GM12878 (cell line): ENCODE measurements at regions not wholly inside any gene's neighbourhood (a gene's known extent, or its start where the extent isn't known, plus 50 kb on each side); places are given as distances from the start of the nearest gene placed in this dataset.

Experiments used
- ESRRA ChIP-seq: IDR thresholded peaks from 2 replicates; pipeline ENCODE4 v1.6.1; 2012; ENCODE audit warnings: mild to moderate bottlenecking, low read length, improper control_type of control experiment
- HDAC6 ChIP-seq: fragments of 200-600 bp; sonication (generic); IDR thresholded peaks from one replicate; pipeline ENCODE4 v1.8.0; 2017; ENCODE audit warnings: antibody characterized with exemption; ENCODE audit not compliant: unreplicated experiment
- JUND ChIP-seq: IDR thresholded peaks from 2 replicates; pipeline ENCODE4 v1.6.1; 2012; ENCODE audit warnings: low read depth, mild to moderate bottlenecking, low read length, improper control_type of control experiment, moderate library complexity
- POLR2A ChIP-seq: IDR thresholded peaks from 2 replicates; pipeline ENCODE4 v1.6.1; 2011; ENCODE audit warnings: low read depth, mild to moderate bottlenecking, low read length
- POLR2AphosphoS2 ChIP-seq: IDR thresholded peaks from 2 replicates; pipeline ENCODE4 v1.6.1; 2011; ENCODE audit warnings: low read depth, mild to moderate bottlenecking, low read length, improper control_type of control experiment, moderate library complexity
- POLR2AphosphoS5 ChIP-seq: IDR thresholded peaks from 2 replicates; pipeline ENCODE4 v1.6.1; 2011; ENCODE audit warnings: mild to moderate bottlenecking, low read length, inconsistent platforms
- POU2F2 ChIP-seq: IDR thresholded peaks from 3 replicates; pipeline ENCODE4 v1.6.1; 2011; ENCODE audit warnings: low read depth, mild to moderate bottlenecking, low read length, borderline replicate concordance
- YY1 ChIP-seq: IDR thresholded peaks from 2 replicates; pipeline ENCODE4 v1.6.1; 2011; ENCODE audit warnings: low read depth, mild to moderate bottlenecking, low read length
- ZNF217 ChIP-seq: fragments of 450-650 bp; IDR thresholded peaks from 2 replicates; pipeline ENCODE4 v1.6.1; 2017; ENCODE audit warnings: antibody characterized with exemption, mild to moderate bottlenecking
- ZNF274 ChIP-seq: IDR thresholded peaks from one replicate; pipeline ENCODE4 v1.8.0; 2011; ENCODE audit not compliant: insufficient read length, insufficient read depth
- TF ChIP-seq, protein P1 (sequence below), 3 experiments: IDR thresholded peaks in 2 of 3; conservative IDR thresholded peaks in 1 of 3; 2 replicates each; pipeline ENCODE4 v1.5.1; 2011; ENCODE audit warnings: low read depth in 3 of 3, low read length in 3 of 3, mild to moderate bottlenecking in 3 of 3, control low read depth in 2 of 3, moderate library complexity in 2 of 3, inconsistent platforms in 1 of 3, mixed read lengths in 1 of 3; ENCODE audit not compliant: control insufficient read depth in 2 of 3, insufficient read depth in 1 of 3; ENCODE audit errors: extremely low read depth in 1 of 3
- TF ChIP-seq, protein P2 (sequence below): IDR thresholded peaks from 2 replicates; pipeline ENCODE4 v1.6.1; 2012; ENCODE audit warnings: low read depth, low read length, improper control_type of control experiment
- TF ChIP-seq, protein P3 (sequence below): IDR thresholded peaks from 2 replicates; pipeline ENCODE4 v1.6.1; 2011; ENCODE audit warnings: borderline replicate concordance, low read depth, mild to moderate bottlenecking, moderate library complexity, low read length; ENCODE audit not compliant: insufficient read depth, poor library complexity, severe bottlenecking

DNA sequence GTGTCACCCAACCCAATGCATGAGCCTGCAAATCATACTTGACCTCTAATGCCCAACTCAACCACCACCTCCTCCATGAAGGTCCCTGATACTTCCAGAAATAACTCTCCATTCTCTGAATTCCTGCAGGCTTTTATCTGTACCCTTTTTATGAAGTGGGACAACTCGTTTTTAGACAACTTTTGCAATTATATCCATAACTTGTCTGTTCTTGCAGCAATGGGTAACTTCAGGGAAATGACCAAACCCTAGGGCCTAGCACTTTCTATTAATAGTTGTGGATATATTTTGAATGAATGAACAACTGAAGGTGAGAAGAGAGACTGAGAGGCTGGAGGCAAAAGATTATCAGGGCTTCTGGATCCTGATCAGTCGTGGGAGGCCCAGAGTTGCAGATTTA, 236.6 kb upstream of the MOCS1 start:
- no peak for TF ChIP-seq POLR2AphosphoS5
- no peak for TF ChIP-seq YY1
- no peak for TF ChIP-seq POU2F2
- no peak for TF ChIP-seq POLR2AphosphoS2
- no peak for TF ChIP-seq JUND
- no peak for TF ChIP-seq ZNF217
- TF ChIP-seq POLR2A, result no peak
- TF ChIP-seq, protein P1, sequence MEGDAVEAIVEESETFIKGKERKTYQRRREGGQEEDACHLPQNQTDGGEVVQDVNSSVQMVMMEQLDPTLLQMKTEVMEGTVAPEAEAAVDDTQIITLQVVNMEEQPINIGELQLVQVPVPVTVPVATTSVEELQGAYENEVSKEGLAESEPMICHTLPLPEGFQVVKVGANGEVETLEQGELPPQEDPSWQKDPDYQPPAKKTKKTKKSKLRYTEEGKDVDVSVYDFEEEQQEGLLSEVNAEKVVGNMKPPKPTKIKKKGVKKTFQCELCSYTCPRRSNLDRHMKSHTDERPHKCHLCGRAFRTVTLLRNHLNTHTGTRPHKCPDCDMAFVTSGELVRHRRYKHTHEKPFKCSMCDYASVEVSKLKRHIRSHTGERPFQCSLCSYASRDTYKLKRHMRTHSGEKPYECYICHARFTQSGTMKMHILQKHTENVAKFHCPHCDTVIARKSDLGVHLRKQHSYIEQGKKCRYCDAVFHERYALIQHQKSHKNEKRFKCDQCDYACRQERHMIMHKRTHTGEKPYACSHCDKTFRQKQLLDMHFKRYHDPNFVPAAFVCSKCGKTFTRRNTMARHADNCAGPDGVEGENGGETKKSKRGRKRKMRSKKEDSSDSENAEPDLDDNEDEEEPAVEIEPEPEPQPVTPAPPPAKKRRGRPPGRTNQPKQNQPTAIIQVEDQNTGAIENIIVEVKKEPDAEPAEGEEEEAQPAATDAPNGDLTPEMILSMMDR (IDR thresholded peaks at IDR 0.05 in 2 of 3, conservative IDR thresholded peaks at IDR 0.05 in 1 of 3; ENCODE audit: control insufficient read depth in 2 of 3, extremely low read depth in 1 of 3, insufficient read depth in 1 of 3, low read depth in 3 of 3, low read length in 3 of 3), result no peak
- no peak for TF ChIP-seq HDAC6
- TF ChIP-seq ESRRA, result no peak
- TF ChIP-seq, protein P2, sequence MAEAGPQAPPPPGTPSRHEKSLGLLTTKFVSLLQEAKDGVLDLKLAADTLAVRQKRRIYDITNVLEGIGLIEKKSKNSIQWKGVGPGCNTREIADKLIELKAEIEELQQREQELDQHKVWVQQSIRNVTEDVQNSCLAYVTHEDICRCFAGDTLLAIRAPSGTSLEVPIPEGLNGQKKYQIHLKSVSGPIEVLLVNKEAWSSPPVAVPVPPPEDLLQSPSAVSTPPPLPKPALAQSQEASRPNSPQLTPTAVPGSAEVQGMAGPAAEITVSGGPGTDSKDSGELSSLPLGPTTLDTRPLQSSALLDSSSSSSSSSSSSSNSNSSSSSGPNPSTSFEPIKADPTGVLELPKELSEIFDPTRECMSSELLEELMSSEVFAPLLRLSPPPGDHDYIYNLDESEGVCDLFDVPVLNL, result no peak
- TF ChIP-seq, protein P3, sequence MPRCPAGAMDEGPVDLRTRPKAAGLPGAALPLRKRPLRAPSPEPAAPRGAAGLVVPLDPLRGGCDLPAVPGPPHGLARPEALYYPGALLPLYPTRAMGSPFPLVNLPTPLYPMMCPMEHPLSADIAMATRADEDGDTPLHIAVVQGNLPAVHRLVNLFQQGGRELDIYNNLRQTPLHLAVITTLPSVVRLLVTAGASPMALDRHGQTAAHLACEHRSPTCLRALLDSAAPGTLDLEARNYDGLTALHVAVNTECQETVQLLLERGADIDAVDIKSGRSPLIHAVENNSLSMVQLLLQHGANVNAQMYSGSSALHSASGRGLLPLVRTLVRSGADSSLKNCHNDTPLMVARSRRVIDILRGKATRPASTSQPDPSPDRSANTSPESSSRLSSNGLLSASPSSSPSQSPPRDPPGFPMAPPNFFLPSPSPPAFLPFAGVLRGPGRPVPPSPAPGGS, result no peak
- no peak for TF ChIP-seq ZNF274
